NT2/D1 (cell line): ENCODE measurements at regions not wholly inside any gene's neighbourhood (a gene's known extent, or its start where the extent isn't known, plus 50 kb on each side); places are given as distances from the start of the nearest gene placed in this dataset.

Experiments
- YY1 ChIP-seq: IDR thresholded peaks from 2 replicates; pipeline ENCODE4 v1.6.1; 2011; ENCODE audit not compliant: insufficient read length, insufficient read depth
- ZNF274 ChIP-seq: IDR thresholded peaks from 2 replicates; pipeline ENCODE4 v1.6.1; 2011; ENCODE audit warnings: mild to moderate bottlenecking, low read depth, low read length

- TF ChIP-seq ZNF274 (no peak), YY1 (no peak)
These were observed 149.4 kb upstream of the AKR1E2 start for GRCh38 chr10:4676566-4676965.
